Esophagus muscularis mucosa (tissue), 4 donors: ENCODE measurements at regions not wholly inside any gene's neighbourhood (a gene's known extent, or its start where the extent isn't known, plus 50 kb on each side); places are given as distances from the start of the nearest gene placed in this dataset.

Source experiments
- DNase-seq: peaks from one replicate; pipeline ENCODE4 v3.0.0-alpha.2; 2017; ENCODE audit errors: extremely low spot score
- H3K27ac ChIP-seq, 4 donors: fragments of 200-600 bp; sonication (generic); replicated peaks in 1 of 4; 1 replicate in 3 of 4; 2 replicates in 1 of 4; pipeline ENCODE4 v1.5.1; 2016 to 2019; ENCODE audit warnings: mild to moderate bottlenecking in 1 of 4
- H3K27me3 ChIP-seq, 4 donors: fragments of 200-600 bp; sonication (generic); one replicate each; pipeline versions ENCODE4 v1.5.1 to v1.6.0; 2016 to 2019
- H3K36me3 ChIP-seq, 4 donors: fragments of 200-600 bp; sonication (generic); one replicate each; pipeline ENCODE4 v1.5.1; 2016 to 2019
- H3K4me1 ChIP-seq, 4 donors: fragments of 200-600 bp; sonication (generic); one replicate each; pipeline ENCODE4 v1.5.1; 2016 to 2019
- H3K4me3 ChIP-seq, 4 donors: fragments of 200-600 bp; sonication (generic); 1 replicate in 2 of 4; 2 replicates in 2 of 4; pipeline ENCODE4 v1.5.1; 2016 to 2019; ENCODE audit warnings: mild to moderate bottlenecking in 4 of 4, moderate library complexity in 1 of 4
- H3K9me3 ChIP-seq, 4 donors: fragments of 200-600 bp; sonication (generic); 1 replicate in 3 of 4; 2 replicates in 1 of 4; pipeline ENCODE4 v1.5.1; 2016 to 2019
- CTCF ChIP-seq, 3 experiments: fragments of 200-600 bp in 2 of 3; fragments of 450-650 bp in 1 of 3; sonication (generic) in 2 of 3; IDR thresholded peaks; one replicate each; pipeline ENCODE4 v1.5.1; 2017 to 2019; ENCODE audit warnings: antibody characterized with exemption in 3 of 3, mild to moderate bottlenecking in 2 of 3, moderate library complexity in 1 of 3
- EP300 ChIP-seq: sonication (generic); formaldehyde crosslinking; IDR thresholded peaks from one replicate; pipeline ENCODE4 v1.6.1; 2017; ENCODE audit warnings: antibody characterized with exemption
- POLR2A ChIP-seq: fragments of 450-650 bp; IDR thresholded peaks from one replicate; pipeline ENCODE4 v1.6.1; 2017; ENCODE audit warnings: antibody characterized with exemption, moderate library complexity, mild to moderate bottlenecking, low read depth
- POLR2AphosphoS5 ChIP-seq, 2 donors: sonication (generic); formaldehyde crosslinking; IDR thresholded peaks; one replicate each; pipeline ENCODE4 v1.6.1; 2017; ENCODE audit warnings: antibody characterized with exemption in 2 of 2
- WGBS: methylation state at CpG from one replicate; pipeline ENCODE4 v1.1.5; 2018; 5-methylcytosine and 5-hydroxymethylcytosine counted together
- intact Hi-C: fragments of 100-400 bp; cut with DNase I; formaldehyde crosslinking; loops from one replicate; pipeline ENCODE4 v1.15.1; 2023

GRCh38 chr3:82654708-82655107 lies 893.3 kb upstream of the GBE1 start:
- intact Hi-C loops = no loop called here
- DNase-seq = no peak
- 74% methylated on average over 3 of the region's 3 CpGs for WGBS

GRCh38 chr3:82643948-82644347 lies 882.5 kb upstream of the GBE1 start:
- Histone ChIP-seq H3K27ac (no peak overlapping the region), H3K27me3 (no peaks in the 10 kb centered on the region), H3K4me1 (no peaks in the 10 kb centered on the region), H3K9me3 (peaks cover 0 to 9% (median 3%) of the 10 kb centered on the region in 4 donors), H3K36me3 (no peaks in the 10 kb centered on the region), H3K4me3 (no peak overlapping the region)
- intact Hi-C loops = no loop called here
- no peak for DNase-seq
- TF ChIP-seq CTCF (IDR thresholded peaks at IDR 0.05) (no peak), POLR2A (no peak), EP300 (no peak), POLR2AphosphoS5 (IDR thresholded peaks at IDR 0.05) (no peak)

More at GRCh38 chr3:82654708-82655107, 893.3 kb upstream of the GBE1 start:
- TF ChIP-seq EP300 = no peak
- no peak for TF ChIP-seq POLR2AphosphoS5 (IDR thresholded peaks at IDR 0.05)
- no peak for TF ChIP-seq POLR2A
- TF ChIP-seq CTCF (IDR thresholded peaks at IDR 0.05) = no peak
- no peak overlapping the region for H3K4me3 ChIP-seq
- no peak overlapping the region for H3K27ac ChIP-seq
- H3K9me3 ChIP-seq = no peaks in the 10 kb centered on the region
- H3K4me1 ChIP-seq = no peaks in the 10 kb centered on the region
- no peaks in the 10 kb centered on the region for H3K36me3 ChIP-seq
- H3K27me3 ChIP-seq = no peaks in the 10 kb centered on the region

- no peak overlapping the region for H3K27ac ChIP-seq
- 97% methylated on average over 2 of the region's 2 CpGs for WGBS
- H3K27me3 ChIP-seq = no peaks in the 10 kb centered on the region
- H3K4me1 ChIP-seq = no peaks in the 10 kb centered on the region
- intact Hi-C loops = no loop called here
- no peak for DNase-seq
- H3K36me3 ChIP-seq = no peaks in the 10 kb centered on the region
- no peak overlapping the region for H3K4me3 ChIP-seq
- peaks cover 0 to 7% (median 3%) of the 10 kb centered on the region in 4 donors for H3K9me3 ChIP-seq
- TF ChIP-seq POLR2AphosphoS5 (IDR thresholded peaks at IDR 0.05) (no peak), POLR2A (no peak), CTCF (IDR thresholded peaks at IDR 0.05) (no peak), EP300 (no peak)
These were observed 880.3 kb upstream of the GBE1 start for GRCh38 chr3:82641701-82642100.

GRCh38 chr3:82640254-82640653 lies 878.8 kb upstream of the GBE1 start:
- DNase-seq = no peak
- Histone ChIP-seq H3K4me1 (no peaks in the 10 kb centered on the region), H3K4me3 (no peak overlapping the region), H3K27ac (no peak overlapping the region), H3K36me3 (no peaks in the 10 kb centered on the region), H3K27me3 (no peaks in the 10 kb centered on the region), H3K9me3 (no peaks in the 10 kb centered on the region)
- TF ChIP-seq EP300 = no peak
- intact Hi-C loops = no loop called here
- 83% methylated on average over 2 of the region's 3 CpGs for WGBS

GRCh38 chr3:82637574-82637973 lies 876.1 kb upstream of the GBE1 start:
- no peak for DNase-seq
- Histone ChIP-seq H3K9me3 (no peaks in the 10 kb centered on the region), H3K4me1 (no peaks in the 10 kb centered on the region), H3K4me3 (no peak overlapping the region), H3K27me3 (no peaks in the 10 kb centered on the region), H3K27ac (no peak overlapping the region), H3K36me3 (no peaks in the 10 kb centered on the region)
- WGBS = 79% methylated on average over 5 of the region's 5 CpGs
- TF ChIP-seq POLR2A (no peak), POLR2AphosphoS5 (IDR thresholded peaks at IDR 0.05) (no peak), EP300 (no peak), CTCF (IDR thresholded peaks at IDR 0.05) (no peak)
- intact Hi-C loops = no loop called here
